Testis (tissue), 2 donors: ENCODE measurements at regions not wholly inside any gene's neighbourhood (a gene's known extent, or its start where the extent isn't known, plus 50 kb on each side); places are given as distances from the start of the nearest gene placed in this dataset.

Source experiments
- DNase-seq: peaks from one replicate; pipeline ENCODE4 v3.0.0-alpha.2; 2019
- H3K27ac ChIP-seq, 2 donors: fragments of 200-600 bp; sonication (generic); one replicate each; pipeline ENCODE4 v1.5.1; 2019
- H3K27me3 ChIP-seq: fragments of 200-600 bp; sonication (generic); one replicate; pipeline ENCODE4 v1.5.1; 2019
- H3K36me3 ChIP-seq: fragments of 200-600 bp; sonication (generic); one replicate; pipeline ENCODE4 v1.5.1; 2017; ENCODE audit warnings: low read depth; ENCODE audit errors: missing control alignments
- H3K4me1 ChIP-seq: fragments of 200-600 bp; sonication (generic); one replicate; pipeline ENCODE4 v1.5.1; 2019
- H3K4me3 ChIP-seq, 2 donors: fragments of 200-600 bp; sonication (generic); one replicate each; pipeline ENCODE4 v1.5.1; 2017 to 2019
- H3K9me3 ChIP-seq: fragments of 200-600 bp; sonication (generic); one replicate; pipeline ENCODE4 v1.5.1; 2017
- CTCF ChIP-seq, 3 experiments: fragments of 450-650 bp in 2 of 3; fragments of 200-600 bp in 1 of 3; sonication (generic) in 1 of 3; IDR thresholded peaks; one replicate each; pipeline ENCODE4 v1.5.1; 2016 to 2019; ENCODE audit warnings: antibody characterized with exemption in 3 of 3, mild to moderate bottlenecking in 2 of 3, moderate library complexity in 1 of 3
- POLR2A ChIP-seq: fragments of 450-650 bp; IDR thresholded peaks from one replicate; pipeline ENCODE4 v1.6.1; 2017; ENCODE audit warnings: antibody characterized with exemption, mild to moderate bottlenecking, moderate library complexity
- WGBS, 2 donors: methylation state at CpG; one replicate each; pipeline ENCODE4 v1.1.5; 2018; 5-methylcytosine and 5-hydroxymethylcytosine counted together
- intact Hi-C: fragments of 100-400 bp; cut with DNase I; formaldehyde crosslinking; loops from one replicate; pipeline ENCODE4 v1.15.1; 2023; ENCODE audit warnings: low total_unique reads

GRCh38 chr1:232414100-232414499, 215.8 kb downstream of the SIPA1L2 start:
- Histone ChIP-seq H3K36me3 (no peaks in the 10 kb centered on the region), H3K27me3 (no peaks in the 10 kb centered on the region), H3K4me1 (no peaks in the 10 kb centered on the region), H3K4me3 (no peak overlapping the region), H3K27ac (no peak overlapping the region), H3K9me3 (no peaks in the 10 kb centered on the region)
- WGBS, 2 donors: 95 to 97% methylated on average over 7 of the region's 7 CpGs
- no peak for DNase-seq
- intact Hi-C loops: no loop called here
- TF ChIP-seq POLR2A (no peak), CTCF (IDR thresholded peaks at IDR 0.05) (no peak)

DNA sequence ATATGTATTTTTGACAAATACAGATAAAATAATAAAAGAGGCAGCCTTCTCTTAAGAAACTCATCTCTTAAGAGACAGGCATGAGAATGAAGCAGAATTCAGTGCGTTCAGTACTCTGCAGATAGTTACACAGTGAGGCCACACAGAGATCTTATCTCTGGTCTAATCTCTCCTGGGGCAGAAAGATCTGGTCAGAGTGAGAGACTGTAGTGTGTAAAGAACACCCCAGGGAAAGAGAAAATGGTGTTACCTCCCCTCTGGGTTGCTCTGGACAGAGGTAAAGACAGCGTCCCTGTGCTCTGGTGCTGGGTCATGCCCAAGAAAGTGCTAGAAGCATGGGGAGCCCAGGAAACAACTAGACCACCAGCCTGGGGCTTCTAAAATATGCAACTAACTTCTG, 216.3 kb downstream of the SIPA1L2 start:
- Histone ChIP-seq H3K27me3 (no peaks in the 10 kb centered on the region), H3K4me1 (no peaks in the 10 kb centered on the region), H3K4me3 (no peak overlapping the region), H3K36me3 (no peaks in the 10 kb centered on the region), H3K9me3 (no peaks in the 10 kb centered on the region), H3K27ac (no peak overlapping the region)
- no peak for DNase-seq
- intact Hi-C loops: no loop called here
- WGBS, 2 donors: 90 to 91% methylated on average over 2 of the region's 2 CpGs
- no peak for TF ChIP-seq CTCF (IDR thresholded peaks at IDR 0.05)
- no peak for TF ChIP-seq POLR2A

DNA sequence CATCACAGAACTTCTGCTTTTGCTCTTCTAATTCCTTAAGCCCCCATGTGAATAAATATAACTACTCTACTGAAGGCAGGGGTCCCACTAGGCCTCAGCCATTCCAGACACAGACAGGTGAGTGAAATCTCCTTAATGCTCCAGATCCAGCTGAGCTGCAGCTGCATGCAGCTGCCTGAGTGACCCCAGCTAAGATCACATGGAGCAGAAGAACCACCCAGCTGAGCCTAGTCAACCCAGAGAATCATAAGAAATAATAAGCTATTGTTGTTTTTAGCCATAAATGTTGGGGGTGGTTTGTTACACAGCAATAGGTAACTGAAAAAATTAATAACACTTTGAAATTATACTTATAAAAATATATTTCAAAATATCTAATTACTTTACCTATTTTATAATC, 220.3 kb downstream of the SIPA1L2 start:
- Histone ChIP-seq H3K9me3 (no peaks in the 10 kb centered on the region), H3K27me3 (no peaks in the 10 kb centered on the region), H3K36me3 (no peaks in the 10 kb centered on the region), H3K4me3 (no peak overlapping the region), H3K27ac (no peak overlapping the region), H3K4me1 (no peaks in the 10 kb centered on the region)
- intact Hi-C loops: no loop called here
- no peak for TF ChIP-seq CTCF (IDR thresholded peaks at IDR 0.05)
- TF ChIP-seq POLR2A: no peak
- DNase-seq: no peak

GRCh38 chr1:232407120-232407519, 222.8 kb downstream of the SIPA1L2 start:
- no peaks in the 10 kb centered on the region for H3K27me3 ChIP-seq
- no peak for DNase-seq
- H3K4me3 ChIP-seq: no peak overlapping the region
- TF ChIP-seq CTCF (IDR thresholded peaks at IDR 0.05) (no peak), POLR2A (no peak)
- H3K4me1 ChIP-seq: no peaks in the 10 kb centered on the region
- H3K36me3 ChIP-seq: no peaks in the 10 kb centered on the region
- no peaks in the 10 kb centered on the region for H3K9me3 ChIP-seq
- intact Hi-C loops: no loop called here
- no peak overlapping the region for H3K27ac ChIP-seq

DNA sequence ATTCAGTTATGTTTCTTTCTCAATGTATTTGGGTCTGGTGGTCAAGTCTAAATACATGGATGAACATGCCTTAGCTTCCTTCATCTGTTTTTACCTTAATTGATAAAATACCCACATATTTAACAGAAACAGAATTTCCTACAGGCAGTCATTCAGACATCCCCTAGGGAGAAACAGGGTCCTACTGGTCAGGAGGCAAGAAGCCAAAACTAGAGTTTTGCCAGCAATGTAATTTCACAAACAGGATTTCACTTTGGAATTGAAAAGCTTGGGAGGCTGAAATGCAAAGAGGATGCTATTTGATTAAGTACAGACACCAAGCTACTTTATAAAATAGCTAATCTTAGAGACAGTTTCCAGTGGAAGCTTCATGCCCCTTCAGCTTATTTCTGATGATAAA, 224.2 kb downstream of the SIPA1L2 start:
- intact Hi-C loops: no loop called here
- no peak overlapping the region for H3K27ac ChIP-seq
- H3K9me3 ChIP-seq: no peaks in the 10 kb centered on the region
- H3K27me3 ChIP-seq: no peaks in the 10 kb centered on the region
- DNase-seq: no peak
- no peaks in the 10 kb centered on the region for H3K4me1 ChIP-seq
- H3K36me3 ChIP-seq: no peaks in the 10 kb centered on the region
- TF ChIP-seq POLR2A: no peak
- TF ChIP-seq CTCF (IDR thresholded peaks at IDR 0.05): no peak
- H3K4me3 ChIP-seq: no peak overlapping the region
